WTC11 (cell line): ENCODE measurements at regions not wholly inside any gene's neighbourhood (a gene's known extent, or its start where the extent isn't known, plus 50 kb on each side); places are given as distances from the start of the nearest gene placed in this dataset.

ENCODE experiments used
- CREB1 ChIP-seq: sonication (generic); formaldehyde crosslinking; IDR thresholded peaks from 2 replicates; pipeline ENCODE4 v1.8.0; 2023; ENCODE audit warnings: mild to moderate bottlenecking, missing genetic modification reagents
- E2F5 ChIP-seq: sonication (generic); formaldehyde crosslinking; IDR thresholded peaks from 2 replicates; pipeline ENCODE4 v1.8.1; 2022; ENCODE audit warnings: mild to moderate bottlenecking, moderate library complexity, missing genetic modification reagents
- ESRRA ChIP-seq: sonication (generic); formaldehyde crosslinking; IDR thresholded peaks from 2 replicates; pipeline ENCODE4 v1.8.1; 2022; ENCODE audit warnings: mild to moderate bottlenecking, missing genetic modification reagents, borderline replicate concordance
- SMAD4 ChIP-seq: sonication (generic); formaldehyde crosslinking; IDR thresholded peaks from 2 replicates; pipeline ENCODE4 v1.8.0; 2022; ENCODE audit warnings: mild to moderate bottlenecking, missing genetic modification reagents
- SOX15 ChIP-seq: fragments of 250-450 bp; sonication (Bioruptor Pico); IDR thresholded peaks from 2 replicates; pipeline ENCODE4 v1.9.0; 2021; ENCODE audit warnings: mild to moderate bottlenecking
- TEAD1 ChIP-seq: sonication (generic); formaldehyde crosslinking; IDR thresholded peaks from 2 replicates; pipeline ENCODE4 v1.8.0; 2022; ENCODE audit warnings: mild to moderate bottlenecking, missing genetic modification reagents
- ZBTB21 ChIP-seq: sonication (generic); formaldehyde crosslinking; IDR thresholded peaks from 2 replicates; pipeline ENCODE4 v1.8.1; 2023; ENCODE audit warnings: mild to moderate bottlenecking, missing genetic modification reagents, borderline replicate concordance
- ZNF121 ChIP-seq: sonication (generic); formaldehyde crosslinking; IDR thresholded peaks from 2 replicates; pipeline ENCODE4 v1.8.0; 2023; ENCODE audit warnings: missing genetic modification reagents
- ZNF263 ChIP-seq: sonication (generic); formaldehyde crosslinking; IDR thresholded peaks from 2 replicates; pipeline ENCODE4 v1.8.1; 2022; ENCODE audit warnings: low read depth, mild to moderate bottlenecking, moderate library complexity, missing genetic modification reagents
- TF ChIP-seq, protein P1 (sequence below): fragments of 200-600 bp; IDR thresholded peaks from 2 replicates; pipeline ENCODE4 v1.8.0; 2022; ENCODE audit warnings: antibody characterized with exemption
- TF ChIP-seq, protein P2 (sequence below): sonication (generic); formaldehyde crosslinking; conservative IDR thresholded peaks from 2 replicates; pipeline ENCODE4 v1.8.1; 2022; ENCODE audit warnings: mild to moderate bottlenecking, missing genetic modification reagents
- TF ChIP-seq, protein P3 (sequence below): sonication (generic); formaldehyde crosslinking; IDR thresholded peaks from 2 replicates; pipeline ENCODE4 v1.8.0; 2022; ENCODE audit warnings: mild to moderate bottlenecking, missing genetic modification reagents

GRCh38 chr1:105934806-105935205 lies 1121.7 kb upstream of the PRMT6 start:
- TF ChIP-seq ZNF121 (CRISPR knock-in tag) (no peak), TEAD1 (CRISPR knock-in tag) (no peak), ESRRA (CRISPR knock-in tag) (no peak), SMAD4 (CRISPR knock-in tag) (no peak), E2F5 (no peak), ZBTB21 (CRISPR knock-in tag) (no peak), ZNF263 (no peak), CREB1 (CRISPR knock-in tag) (no peak), SOX15 (no peak)
- TF ChIP-seq, protein P1, sequence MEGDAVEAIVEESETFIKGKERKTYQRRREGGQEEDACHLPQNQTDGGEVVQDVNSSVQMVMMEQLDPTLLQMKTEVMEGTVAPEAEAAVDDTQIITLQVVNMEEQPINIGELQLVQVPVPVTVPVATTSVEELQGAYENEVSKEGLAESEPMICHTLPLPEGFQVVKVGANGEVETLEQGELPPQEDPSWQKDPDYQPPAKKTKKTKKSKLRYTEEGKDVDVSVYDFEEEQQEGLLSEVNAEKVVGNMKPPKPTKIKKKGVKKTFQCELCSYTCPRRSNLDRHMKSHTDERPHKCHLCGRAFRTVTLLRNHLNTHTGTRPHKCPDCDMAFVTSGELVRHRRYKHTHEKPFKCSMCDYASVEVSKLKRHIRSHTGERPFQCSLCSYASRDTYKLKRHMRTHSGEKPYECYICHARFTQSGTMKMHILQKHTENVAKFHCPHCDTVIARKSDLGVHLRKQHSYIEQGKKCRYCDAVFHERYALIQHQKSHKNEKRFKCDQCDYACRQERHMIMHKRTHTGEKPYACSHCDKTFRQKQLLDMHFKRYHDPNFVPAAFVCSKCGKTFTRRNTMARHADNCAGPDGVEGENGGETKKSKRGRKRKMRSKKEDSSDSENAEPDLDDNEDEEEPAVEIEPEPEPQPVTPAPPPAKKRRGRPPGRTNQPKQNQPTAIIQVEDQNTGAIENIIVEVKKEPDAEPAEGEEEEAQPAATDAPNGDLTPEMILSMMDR, result no peak
- TF ChIP-seq, protein P2, sequence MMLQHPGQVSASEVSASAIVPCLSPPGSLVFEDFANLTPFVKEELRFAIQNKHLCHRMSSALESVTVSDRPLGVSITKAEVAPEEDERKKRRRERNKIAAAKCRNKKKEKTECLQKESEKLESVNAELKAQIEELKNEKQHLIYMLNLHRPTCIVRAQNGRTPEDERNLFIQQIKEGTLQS (CRISPR knock-in tag), result no peak
- TF ChIP-seq, protein P3, sequence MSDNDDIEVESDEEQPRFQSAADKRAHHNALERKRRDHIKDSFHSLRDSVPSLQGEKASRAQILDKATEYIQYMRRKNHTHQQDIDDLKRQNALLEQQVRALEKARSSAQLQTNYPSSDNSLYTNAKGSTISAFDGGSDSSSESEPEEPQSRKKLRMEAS (CRISPR knock-in tag), result no peak
